GM23248 (cell line): ENCODE measurements at regions not wholly inside any gene's neighbourhood (a gene's known extent, or its start where the extent isn't known, plus 50 kb on each side); places are given as distances from the start of the nearest gene placed in this dataset.
"Not testable (repeated sequence)": the region's sequence is repeated elsewhere in the genome, so short reads cannot be mapped to it uniquely, and the experiment has no call there.

Experiments used
- EZH2 ChIP-seq: fragments of 200-600 bp; sonication (generic); IDR thresholded peaks from 2 replicates; pipeline ENCODE4 v1.6.1; 2018; ENCODE audit warnings: antibody characterized with exemption, mild to moderate bottlenecking; ENCODE audit not compliant: insufficient read depth, poor library complexity, severe bottlenecking
- EZH2phosphoT487 ChIP-seq: fragments of 200-600 bp; sonication (generic); IDR thresholded peaks from 2 replicates; pipeline ENCODE4 v1.6.1; 2018; ENCODE audit warnings: antibody characterized with exemption, moderate library complexity, mild to moderate bottlenecking, low read depth; ENCODE audit not compliant: insufficient read depth

GRCh38 chr2:139538332-139539020, 758.3 kb upstream of the NXPH2 start:
- not testable (repeated sequence) for TF ChIP-seq EZH2, EZH2phosphoT487
